ENCODE measurements at regions not wholly inside any gene's neighbourhood (a gene's known extent, or its start where the extent isn't known, plus 50 kb on each side); places are given as distances from the start of the nearest gene placed in this dataset.

DNA sequence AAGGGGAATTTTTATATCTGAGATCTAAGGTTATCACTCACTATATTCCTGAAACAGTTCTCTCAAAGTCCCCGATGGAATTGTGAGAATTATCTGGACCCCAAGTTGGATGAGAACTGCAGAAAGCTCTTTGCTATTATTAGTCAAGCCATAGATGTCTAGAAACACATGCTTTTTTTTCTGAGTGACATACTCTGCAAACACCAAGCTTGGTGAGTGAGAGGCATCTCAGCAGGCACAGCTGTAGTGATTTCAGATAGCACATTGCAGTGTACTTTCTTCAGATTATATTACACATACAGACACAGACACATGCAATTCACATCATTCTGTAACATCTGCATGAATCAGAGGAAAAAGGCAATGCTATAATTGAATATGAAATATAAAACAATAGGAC lies 111.1 kb upstream of the UFL1 start:
- no peak for TF ChIP-seq ZNF780A (CRISPR knock-in tag; IDR thresholded peaks at IDR 0.05)
- no peak for TF ChIP-seq SRF (CRISPR knock-in tag; IDR thresholded peaks at IDR 0.05)
- TF ChIP-seq CEBPB (tag; IDR thresholded peaks at IDR 0.05), result no peak
- TF ChIP-seq ZFP36 (IDR thresholded peaks at IDR 0.05; ENCODE audit: low read depth, low read length, partially characterized antibody), result no peak
- TF ChIP-seq, protein P1, sequence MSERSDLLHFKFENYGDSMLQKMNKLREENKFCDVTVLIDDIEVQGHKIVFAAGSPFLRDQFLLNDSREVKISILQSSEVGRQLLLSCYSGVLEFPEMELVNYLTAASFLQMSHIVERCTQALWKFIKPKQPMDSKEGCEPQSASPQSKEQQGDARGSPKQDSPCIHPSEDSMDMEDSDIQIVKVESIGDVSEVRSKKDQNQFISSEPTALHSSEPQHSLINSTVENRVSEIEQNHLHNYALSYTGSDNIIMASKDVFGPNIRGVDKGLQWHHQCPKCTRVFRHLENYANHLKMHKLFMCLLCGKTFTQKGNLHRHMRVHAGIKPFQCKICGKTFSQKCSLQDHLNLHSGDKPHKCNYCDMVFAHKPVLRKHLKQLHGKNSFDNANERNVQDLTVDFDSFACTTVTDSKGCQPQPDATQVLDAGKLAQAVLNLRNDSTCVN (CRISPR knock-in tag; IDR thresholded peaks at IDR 0.05), result no peak
- TF ChIP-seq SMARCA5 (IDR thresholded peaks at IDR 0.05), result no peak
- no peak for TF ChIP-seq GTF2F1 (IDR thresholded peaks at IDR 0.05; ENCODE audit: low read depth, low read length)
- TF ChIP-seq, protein P2, sequence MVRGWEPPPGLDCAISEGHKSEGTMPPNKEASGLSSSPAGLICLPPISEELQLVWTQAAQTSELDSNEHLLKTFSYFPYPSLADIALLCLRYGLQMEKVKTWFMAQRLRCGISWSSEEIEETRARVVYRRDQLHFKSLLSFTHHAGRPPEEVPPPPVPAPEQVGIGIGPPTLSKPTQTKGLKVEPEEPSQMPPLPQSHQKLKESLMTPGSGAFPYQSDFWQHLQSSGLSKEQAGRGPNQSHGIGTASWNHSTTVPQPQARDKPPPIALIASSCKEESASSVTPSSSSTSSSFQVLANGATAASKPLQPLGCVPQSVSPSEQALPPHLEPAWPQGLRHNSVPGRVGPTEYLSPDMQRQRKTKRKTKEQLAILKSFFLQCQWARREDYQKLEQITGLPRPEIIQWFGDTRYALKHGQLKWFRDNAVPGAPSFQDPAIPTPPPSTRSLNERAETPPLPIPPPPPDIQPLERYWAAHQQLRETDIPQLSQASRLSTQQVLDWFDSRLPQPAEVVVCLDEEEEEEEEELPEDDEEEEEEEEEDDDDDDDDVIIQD (CRISPR knock-in tag; IDR thresholded peaks at IDR 0.05), result no peak
- no peak for TF ChIP-seq NFIX (CRISPR knock-in tag; IDR thresholded peaks at IDR 0.05; ENCODE audit: low read depth)
- TF ChIP-seq SP2 (IDR thresholded peaks at IDR 0.05; ENCODE audit: extremely low read depth, low read depth, low read length, poor library complexity, severe bottlenecking), result no peak
- no peak for TF ChIP-seq SREBF1 (IDR thresholded peaks at IDR 0.05; ENCODE audit: borderline replicate concordance, low read depth, low read length)
